ENCODE measurements at regions not wholly inside any gene's neighbourhood (a gene's known extent, or its start where the extent isn't known, plus 50 kb on each side); places are given as distances from the start of the nearest gene placed in this dataset.

DNA sequence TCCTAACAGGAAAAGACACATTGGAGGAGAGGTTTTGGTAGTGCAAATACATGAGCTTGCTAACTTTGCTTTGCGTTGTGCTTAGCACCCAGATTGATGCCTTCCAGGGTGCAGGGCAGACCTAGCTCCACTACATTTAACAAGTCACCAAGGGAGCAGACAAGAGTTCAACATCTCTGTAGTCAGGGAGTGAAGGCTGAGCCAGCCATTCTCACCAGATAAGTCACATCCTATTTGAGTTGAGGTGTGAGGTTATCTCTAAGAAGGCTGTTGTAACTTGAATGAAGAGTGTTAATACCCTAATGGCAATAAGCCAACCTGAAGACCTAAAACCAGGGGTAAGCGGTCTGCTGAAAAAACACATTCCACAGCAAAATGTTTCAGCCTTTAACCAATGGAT, 69.6 kb upstream of the DSEL start:
- TF ChIP-seq, protein P1, sequence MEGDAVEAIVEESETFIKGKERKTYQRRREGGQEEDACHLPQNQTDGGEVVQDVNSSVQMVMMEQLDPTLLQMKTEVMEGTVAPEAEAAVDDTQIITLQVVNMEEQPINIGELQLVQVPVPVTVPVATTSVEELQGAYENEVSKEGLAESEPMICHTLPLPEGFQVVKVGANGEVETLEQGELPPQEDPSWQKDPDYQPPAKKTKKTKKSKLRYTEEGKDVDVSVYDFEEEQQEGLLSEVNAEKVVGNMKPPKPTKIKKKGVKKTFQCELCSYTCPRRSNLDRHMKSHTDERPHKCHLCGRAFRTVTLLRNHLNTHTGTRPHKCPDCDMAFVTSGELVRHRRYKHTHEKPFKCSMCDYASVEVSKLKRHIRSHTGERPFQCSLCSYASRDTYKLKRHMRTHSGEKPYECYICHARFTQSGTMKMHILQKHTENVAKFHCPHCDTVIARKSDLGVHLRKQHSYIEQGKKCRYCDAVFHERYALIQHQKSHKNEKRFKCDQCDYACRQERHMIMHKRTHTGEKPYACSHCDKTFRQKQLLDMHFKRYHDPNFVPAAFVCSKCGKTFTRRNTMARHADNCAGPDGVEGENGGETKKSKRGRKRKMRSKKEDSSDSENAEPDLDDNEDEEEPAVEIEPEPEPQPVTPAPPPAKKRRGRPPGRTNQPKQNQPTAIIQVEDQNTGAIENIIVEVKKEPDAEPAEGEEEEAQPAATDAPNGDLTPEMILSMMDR (IDR thresholded peaks at IDR 0.05; ENCODE audit: low read depth, low read length) = no peak
- no peak for TF ChIP-seq EZH2phosphoT487 (IDR thresholded peaks at IDR 0.05; ENCODE audit: low read depth)

Data from OCI-LY3 (cell line).